OCI-M2 (cell line): ENCODE measurements at regions not wholly inside any gene's neighbourhood (a gene's known extent, or its start where the extent isn't known, plus 50 kb on each side); places are given as distances from the start of the nearest gene placed in this dataset.

Experiments
- DNase-seq: peaks from one replicate; lab custom pipeline; 2025; ENCODE audit not compliant: unreplicated experiment; lab: John Stamatoyannopoulos, UW

- no peak for DNase-seq
Observed at GRCh38 chr11:29368126-29368525, 648.7 kb downstream of the KCNA4 start.

- DNase-seq, result no peak
Observed at GRCh38 chr11:29364006-29364405, 652.8 kb downstream of the KCNA4 start.

DNA sequence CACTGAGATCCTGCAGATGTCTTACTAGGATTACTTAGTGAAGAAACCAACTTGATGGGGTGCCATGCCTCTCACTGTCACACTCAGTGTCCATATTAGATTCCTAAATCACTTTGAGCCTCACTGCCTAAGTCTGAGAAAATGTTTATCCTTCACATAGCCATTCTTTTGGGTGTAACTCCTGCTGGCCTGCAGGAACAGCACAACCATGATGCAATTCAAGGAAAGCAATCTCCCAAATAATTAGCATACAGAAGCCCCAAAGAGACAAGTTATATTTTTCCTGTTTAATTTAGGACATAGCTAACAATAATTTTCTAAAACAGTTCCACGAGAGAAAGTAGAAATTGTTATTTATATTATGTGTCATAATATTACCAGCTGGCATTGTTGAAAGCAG is 655.5 kb downstream of the KCNA4 start:
- DNase-seq, result no peak

DNA sequence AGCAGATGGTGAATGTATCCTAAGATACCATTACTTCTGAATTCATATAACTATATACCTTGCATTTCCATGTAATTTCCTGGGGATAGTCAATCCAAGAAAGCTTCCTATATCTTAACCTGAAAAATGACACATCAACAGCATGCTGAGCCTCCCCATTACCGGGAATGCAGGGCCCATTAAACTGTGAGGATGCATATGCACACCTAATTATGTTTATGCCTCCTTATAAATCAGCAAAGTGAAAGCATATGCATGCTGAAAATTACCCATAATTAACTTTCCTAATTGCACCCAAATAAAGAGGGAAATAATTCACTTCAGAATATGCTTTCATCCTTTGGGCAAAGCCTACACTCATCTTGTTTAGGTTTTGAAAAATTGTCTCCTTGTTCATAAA is 663.0 kb downstream of the KCNA4 start:
- no peak for DNase-seq

GRCh38 chr11:29352273-29352795 is 664.5 kb downstream of the KCNA4 start:
- no peak for DNase-seq

GRCh38 chr11:29351301-29351873 is 665.4 kb downstream of the KCNA4 start:
- no peak for DNase-seq

GRCh38 chr11:29343465-29344333 is 673.1 kb downstream of the KCNA4 start:
- no peak for DNase-seq

GRCh38 chr11:29336727-29337575 is 679.9 kb downstream of the KCNA4 start:
- DNase-seq, result no peak

DNA sequence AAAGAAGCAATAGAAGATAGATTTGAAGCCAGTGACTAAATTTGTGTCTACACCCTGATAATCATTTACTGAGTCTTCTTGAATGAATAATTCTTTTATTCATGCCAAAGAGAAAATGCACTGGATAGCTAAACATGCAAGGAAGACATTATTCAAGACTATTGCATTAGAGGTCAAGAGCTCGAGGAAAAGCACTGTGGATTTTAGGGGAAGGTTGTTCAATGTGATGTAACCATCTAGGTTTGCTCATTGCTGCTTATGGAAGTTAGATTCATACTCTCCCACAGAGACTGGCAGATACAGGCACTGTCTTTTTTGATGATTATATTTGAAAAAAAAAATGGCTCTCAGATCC is 682.1 kb downstream of the KCNA4 start:
- no peak for DNase-seq

DNA sequence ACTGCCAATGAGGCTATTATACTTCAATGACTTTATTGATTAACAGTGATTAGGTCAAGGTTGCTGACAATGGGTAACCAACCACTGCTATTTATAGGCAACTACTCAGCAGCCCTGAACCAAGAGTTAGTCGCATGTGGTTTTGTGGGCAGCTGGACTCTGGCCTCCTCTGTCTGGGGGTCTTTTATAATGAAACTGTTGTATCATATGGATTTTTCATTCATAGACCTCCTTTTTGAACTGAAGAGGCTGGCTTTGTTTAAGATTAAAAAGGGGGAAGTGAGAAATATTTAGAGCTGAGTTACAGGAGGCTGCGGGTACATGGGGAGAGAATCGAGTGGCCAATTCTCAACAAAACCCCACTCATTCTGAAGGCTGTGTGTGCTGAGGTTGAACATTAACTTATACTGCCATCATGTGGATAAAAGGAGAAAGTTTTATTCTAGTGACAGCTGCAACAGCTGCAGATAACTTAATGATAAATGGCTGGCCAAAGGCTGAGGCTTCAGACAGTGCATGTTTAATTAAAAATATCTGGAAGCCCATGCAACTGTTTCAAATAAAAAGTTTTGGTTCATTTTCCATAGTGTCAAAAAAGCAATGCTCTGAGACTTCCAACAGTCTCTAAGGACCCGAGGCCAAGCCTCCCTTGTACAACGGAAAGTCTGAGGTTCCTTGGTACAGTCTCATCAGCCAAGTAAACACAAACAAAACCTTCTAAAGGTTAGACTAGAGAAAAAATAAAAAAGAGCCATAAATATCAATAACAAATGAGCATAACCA is 682.6 kb downstream of the KCNA4 start:
- DNase-seq, result no peak

DNA sequence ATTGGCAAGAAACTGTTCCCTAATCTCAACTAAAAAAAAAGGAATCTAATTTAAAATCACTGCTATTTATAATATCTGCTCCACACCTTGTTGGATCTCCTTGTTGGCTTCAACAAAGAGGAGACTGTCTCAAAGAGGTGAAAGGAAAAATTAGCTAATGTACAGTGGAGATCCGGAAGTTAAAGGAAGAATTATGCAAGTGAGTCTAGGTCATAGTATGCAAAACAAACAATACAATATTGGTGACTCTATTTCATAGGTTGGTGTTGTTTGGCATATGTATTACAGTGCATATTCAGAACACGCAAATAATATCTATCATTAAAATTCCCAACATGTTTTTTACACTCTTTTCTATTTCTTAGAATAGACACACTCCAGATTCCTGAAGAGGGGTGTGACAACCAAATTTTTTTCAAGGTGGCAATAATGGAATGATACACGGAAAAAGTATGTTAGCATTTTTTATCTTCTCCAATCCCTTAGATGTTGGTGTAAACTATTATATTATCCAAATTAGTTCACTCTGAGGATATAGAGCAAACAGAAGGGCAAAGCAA is 685.3 kb downstream of the KCNA4 start:
- DNase-seq, result no peak

- no peak for DNase-seq
Observed at GRCh38 chr11:29328961-29329441, 687.8 kb downstream of the KCNA4 start.

- no peak for DNase-seq
Observed at GRCh38 chr11:29327891-29328290, 688.9 kb downstream of the KCNA4 start.

GRCh38 chr11:29326757-29327156 is 690.1 kb downstream of the KCNA4 start:
- DNase-seq, result no peak

- DNase-seq, result no peak
Observed at GRCh38 chr11:29324328-29324727, 692.5 kb downstream of the KCNA4 start.

DNA sequence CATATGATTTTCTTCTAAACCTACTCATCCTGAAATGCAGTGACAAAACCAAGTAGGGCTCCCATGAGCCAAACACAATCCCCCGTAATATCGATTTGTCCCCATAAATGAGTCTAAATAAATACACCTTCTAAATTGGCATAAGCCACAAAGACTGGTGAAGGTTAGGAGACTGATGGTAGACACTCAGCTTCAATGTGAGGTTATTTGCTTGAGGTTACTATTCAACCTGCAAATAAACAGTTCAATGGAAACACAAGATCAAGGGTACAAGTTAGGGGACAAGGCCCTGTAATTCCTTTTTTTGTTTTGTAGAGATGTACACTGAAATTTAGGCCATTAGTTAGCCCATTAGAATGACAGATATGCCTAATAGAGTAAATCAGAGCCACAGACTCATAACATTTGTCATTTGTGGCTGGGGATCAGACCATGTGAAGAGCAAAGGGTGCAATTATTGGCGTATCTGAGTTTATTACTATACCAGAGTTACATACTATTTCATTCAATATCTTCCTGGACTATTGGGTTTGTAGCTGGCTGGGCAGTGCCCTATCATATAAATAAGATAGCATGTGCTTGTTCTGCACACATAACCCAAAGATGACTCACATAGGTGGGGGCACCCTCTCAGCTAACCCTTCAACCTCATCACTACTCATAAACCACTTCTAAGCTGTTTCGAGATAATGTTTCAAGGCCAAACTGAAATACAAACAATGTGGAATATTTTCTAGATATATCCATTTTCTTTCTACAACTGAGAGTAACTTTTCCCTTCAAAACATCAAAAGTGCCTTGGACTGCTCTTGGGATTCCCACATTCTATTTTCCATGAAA is 695.3 kb downstream of the KCNA4 start:
- no peak for DNase-seq

GRCh38 chr11:29320196-29320595 is 696.6 kb downstream of the KCNA4 start:
- no peak for DNase-seq

DNA sequence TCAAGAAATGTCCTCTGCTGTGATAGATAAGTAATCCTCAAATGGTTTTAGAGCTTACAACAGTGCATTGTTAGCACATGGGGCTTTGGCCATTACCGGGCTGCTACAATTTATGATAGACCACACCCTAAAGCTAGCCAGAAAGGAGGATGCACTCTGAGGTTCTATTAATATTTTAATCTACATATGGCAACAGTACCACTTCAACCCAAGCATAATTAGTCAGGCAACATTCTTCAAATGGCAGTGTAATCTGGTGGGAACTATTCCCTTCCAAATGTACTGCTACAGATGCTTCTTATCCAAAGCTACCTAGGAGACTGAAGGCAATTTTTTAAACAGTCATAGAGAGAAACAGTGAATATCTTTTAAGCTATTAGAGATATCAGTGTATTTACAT is 697.6 kb downstream of the KCNA4 start:
- DNase-seq, result no peak

- DNase-seq, result no peak
Observed at GRCh38 chr11:29318134-29318845, 698.5 kb downstream of the KCNA4 start.
